Panc1 (cell line): ENCODE measurements at regions not wholly inside any gene's neighbourhood (a gene's known extent, or its start where the extent isn't known, plus 50 kb on each side); places are given as distances from the start of the nearest gene placed in this dataset.

Experiments
- ATAC-seq: fragments of 200-7000 bp; cut with Tn5 transposase; 2 replicates; pipeline ENCODE4 v1.9.1; 2020; ENCODE audit warnings: mild to moderate bottlenecking, moderate library complexity
- BruUV-seq: library from RNA; stranded (reverse); fragments of 400-500 nt; replicated peaks from 2 replicates; lab custom pipeline; 2021; lab: Mats Ljungman, UMichigan
- CTCF ChIA-PET: fragments of 300-600 bp; sonication (Branson Sonifier 250); formaldehyde crosslinking; loops from one replicate; lab custom pipeline; 2022; ENCODE audit warnings: antibody characterized with exemption; lab: Charles Lee
- POLR2A ChIA-PET: fragments of 300-600 bp; sonication (Branson Sonifier 250); formaldehyde crosslinking; loops from one replicate; lab custom pipeline; 2022; ENCODE audit warnings: antibody characterized with exemption; lab: Charles Lee
- DNase-seq: peaks from one replicate; pipeline ENCODE4 v3.0.0-alpha.2; 2010; ENCODE audit warnings: low read depth, low spot score
- H3K27ac ChIP-seq: 2 replicates; pipeline ENCODE4 v1.5.1; 2011; ENCODE audit warnings: mild to moderate bottlenecking, low read length, inconsistent platforms
- H3K27me3 ChIP-seq: fragments of 200-500 bp; sonication (Bioruptor generic); 2 replicates; pipeline ENCODE4 v1.6.0; 2014; ENCODE audit warnings: low read length, inconsistent platforms; ENCODE audit not compliant: control insufficient read depth, insufficient read depth
- H3K36me3 ChIP-seq: fragments of 200-500 bp; sonication (Bioruptor generic); 2 replicates; pipeline ENCODE4 v1.5.1; 2014; ENCODE audit warnings: inconsistent platforms, mild to moderate bottlenecking, low read length, moderate library complexity; ENCODE audit not compliant: control insufficient read depth, insufficient read depth
- H3K4me1 ChIP-seq: 2 replicates; pipeline ENCODE4 v1.5.1; 2011; ENCODE audit warnings: inconsistent platforms, mild to moderate bottlenecking, low read length, moderate library complexity; ENCODE audit not compliant: control insufficient read depth, insufficient read depth
- H3K4me3 ChIP-seq, 2 experiments: 2 replicates each; pipeline ENCODE4 v1.5.1; 2011 to 2012; ENCODE audit warnings: low read depth in 2 of 2, low read length in 2 of 2, mild to moderate bottlenecking in 2 of 2, inconsistent platforms in 1 of 2, moderate library complexity in 1 of 2
- H3K9me3 ChIP-seq: fragments of 200-500 bp; sonication (Bioruptor generic); 2 replicates; pipeline ENCODE4 v1.5.1; 2014; ENCODE audit warnings: low read depth, mild to moderate bottlenecking, inconsistent platforms, low read length, moderate library complexity; ENCODE audit not compliant: control insufficient read depth, insufficient read depth
- POLR2AphosphoS5 ChIP-seq: IDR thresholded peaks from 2 replicates; pipeline ENCODE4 v1.6.1; 2012; ENCODE audit warnings: mild to moderate bottlenecking, low read depth, low read length, moderate library complexity
- SIN3A ChIP-seq: IDR thresholded peaks from 2 replicates; pipeline ENCODE4 v1.6.1; 2012; ENCODE audit warnings: low read depth, mild to moderate bottlenecking, low read length, moderate library complexity, borderline replicate concordance; ENCODE audit not compliant: insufficient read depth
- TCF7L2 ChIP-seq: IDR thresholded peaks from 2 replicates; pipeline ENCODE4 v1.6.1; 2011; ENCODE audit warnings: mild to moderate bottlenecking, low read depth, low read length, inconsistent platforms
- in situ Hi-C: cut with HindIII; loops from 2 replicates; pipeline ENCODE4 v1.10.0; 2016; ENCODE audit warnings: low sequenced_read_pairs, low pct_unique_long_range_greater_than_20kb
- intact Hi-C: fragments of 100-400 bp; cut with micrococcal nuclease; formaldehyde crosslinking; loops from one replicate; pipeline ENCODE4 v1.10.0; 2022; ENCODE audit not compliant: unreplicated experiment
- TF ChIP-seq, protein P1 (sequence below): fragments of 450-650 bp; IDR thresholded peaks from 2 replicates; pipeline ENCODE4 v1.5.1; 2017; ENCODE audit warnings: mild to moderate bottlenecking
- TF ChIP-seq, protein P2 (sequence below), 2 experiments: IDR thresholded peaks; 2 replicates each; pipeline ENCODE4 v1.6.1; 2011 to 2012; ENCODE audit warnings: low read depth in 2 of 2, control low read depth in 1 of 2, low read length in 1 of 2, mild to moderate bottlenecking in 1 of 2, moderate library complexity in 1 of 2; ENCODE audit not compliant: insufficient read depth in 1 of 2

DNA sequence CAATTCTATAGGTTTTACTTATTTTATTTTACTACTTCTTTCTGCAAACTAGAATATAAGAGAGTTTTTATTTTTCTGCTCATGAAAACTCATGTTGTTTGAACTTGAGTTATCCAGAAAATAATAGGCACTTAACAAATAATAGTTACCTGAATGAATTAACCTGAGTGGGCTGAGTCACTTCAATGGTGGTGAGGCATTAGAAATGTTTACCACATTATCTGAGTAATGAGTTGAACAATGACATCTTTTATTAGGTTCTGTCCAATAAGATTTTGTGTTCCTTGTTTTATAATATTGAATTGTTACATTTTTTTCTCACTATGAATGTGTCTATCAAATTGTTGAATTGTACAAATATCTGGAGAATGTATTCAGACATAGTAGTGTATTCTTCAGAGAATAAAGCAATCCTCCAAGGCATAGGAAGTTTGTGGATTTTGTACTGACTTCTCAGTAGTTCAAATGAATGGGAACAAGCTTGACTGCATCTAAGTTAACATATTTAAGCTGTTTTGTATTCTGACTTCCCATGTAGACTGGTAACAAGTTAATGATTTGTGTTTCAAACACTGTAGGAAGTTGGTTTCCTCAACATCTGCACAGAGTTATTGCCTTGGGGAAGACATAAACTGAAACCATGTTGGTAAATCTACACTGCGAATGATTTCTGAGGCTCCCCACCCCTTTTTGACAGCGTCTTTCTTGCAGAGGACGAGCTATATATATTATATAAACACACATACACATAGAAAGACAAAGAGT lies 1808.9 kb upstream of the TENM3 start:
- H3K4me1 ChIP-seq: no peaks in the 10 kb centered on the region
- no peak overlapping the region for H3K4me3 ChIP-seq
- intact Hi-C loops: no loop called here
- no peaks in the 10 kb centered on the region for H3K36me3 ChIP-seq
- TF ChIP-seq, protein P1, sequence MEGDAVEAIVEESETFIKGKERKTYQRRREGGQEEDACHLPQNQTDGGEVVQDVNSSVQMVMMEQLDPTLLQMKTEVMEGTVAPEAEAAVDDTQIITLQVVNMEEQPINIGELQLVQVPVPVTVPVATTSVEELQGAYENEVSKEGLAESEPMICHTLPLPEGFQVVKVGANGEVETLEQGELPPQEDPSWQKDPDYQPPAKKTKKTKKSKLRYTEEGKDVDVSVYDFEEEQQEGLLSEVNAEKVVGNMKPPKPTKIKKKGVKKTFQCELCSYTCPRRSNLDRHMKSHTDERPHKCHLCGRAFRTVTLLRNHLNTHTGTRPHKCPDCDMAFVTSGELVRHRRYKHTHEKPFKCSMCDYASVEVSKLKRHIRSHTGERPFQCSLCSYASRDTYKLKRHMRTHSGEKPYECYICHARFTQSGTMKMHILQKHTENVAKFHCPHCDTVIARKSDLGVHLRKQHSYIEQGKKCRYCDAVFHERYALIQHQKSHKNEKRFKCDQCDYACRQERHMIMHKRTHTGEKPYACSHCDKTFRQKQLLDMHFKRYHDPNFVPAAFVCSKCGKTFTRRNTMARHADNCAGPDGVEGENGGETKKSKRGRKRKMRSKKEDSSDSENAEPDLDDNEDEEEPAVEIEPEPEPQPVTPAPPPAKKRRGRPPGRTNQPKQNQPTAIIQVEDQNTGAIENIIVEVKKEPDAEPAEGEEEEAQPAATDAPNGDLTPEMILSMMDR: no peak
- TF ChIP-seq SIN3A (no peak), TCF7L2 (no peak), POLR2AphosphoS5 (no peak)
- TF ChIP-seq, protein P2, sequence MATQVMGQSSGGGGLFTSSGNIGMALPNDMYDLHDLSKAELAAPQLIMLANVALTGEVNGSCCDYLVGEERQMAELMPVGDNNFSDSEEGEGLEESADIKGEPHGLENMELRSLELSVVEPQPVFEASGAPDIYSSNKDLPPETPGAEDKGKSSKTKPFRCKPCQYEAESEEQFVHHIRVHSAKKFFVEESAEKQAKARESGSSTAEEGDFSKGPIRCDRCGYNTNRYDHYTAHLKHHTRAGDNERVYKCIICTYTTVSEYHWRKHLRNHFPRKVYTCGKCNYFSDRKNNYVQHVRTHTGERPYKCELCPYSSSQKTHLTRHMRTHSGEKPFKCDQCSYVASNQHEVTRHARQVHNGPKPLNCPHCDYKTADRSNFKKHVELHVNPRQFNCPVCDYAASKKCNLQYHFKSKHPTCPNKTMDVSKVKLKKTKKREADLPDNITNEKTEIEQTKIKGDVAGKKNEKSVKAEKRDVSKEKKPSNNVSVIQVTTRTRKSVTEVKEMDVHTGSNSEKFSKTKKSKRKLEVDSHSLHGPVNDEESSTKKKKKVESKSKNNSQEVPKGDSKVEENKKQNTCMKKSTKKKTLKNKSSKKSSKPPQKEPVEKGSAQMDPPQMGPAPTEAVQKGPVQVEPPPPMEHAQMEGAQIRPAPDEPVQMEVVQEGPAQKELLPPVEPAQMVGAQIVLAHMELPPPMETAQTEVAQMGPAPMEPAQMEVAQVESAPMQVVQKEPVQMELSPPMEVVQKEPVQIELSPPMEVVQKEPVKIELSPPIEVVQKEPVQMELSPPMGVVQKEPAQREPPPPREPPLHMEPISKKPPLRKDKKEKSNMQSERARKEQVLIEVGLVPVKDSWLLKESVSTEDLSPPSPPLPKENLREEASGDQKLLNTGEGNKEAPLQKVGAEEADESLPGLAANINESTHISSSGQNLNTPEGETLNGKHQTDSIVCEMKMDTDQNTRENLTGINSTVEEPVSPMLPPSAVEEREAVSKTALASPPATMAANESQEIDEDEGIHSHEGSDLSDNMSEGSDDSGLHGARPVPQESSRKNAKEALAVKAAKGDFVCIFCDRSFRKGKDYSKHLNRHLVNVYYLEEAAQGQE (IDR thresholded peaks at IDR 0.05; ENCODE audit: insufficient read depth in 1 of 2, low read depth in 2 of 2, low read length in 1 of 2): no peak
- no peak for DNase-seq
- ATAC-seq: no peak
- H3K9me3 ChIP-seq: no peaks in the 10 kb centered on the region
- BruUV-seq: no TSS peak
- CTCF ChIA-PET: no interaction called here
- no peak overlapping the region for H3K27ac ChIP-seq
- POLR2A ChIA-PET: no interaction called here
- no peaks in the 10 kb centered on the region for H3K27me3 ChIP-seq
- in situ Hi-C loops: no loop called here

DNA sequence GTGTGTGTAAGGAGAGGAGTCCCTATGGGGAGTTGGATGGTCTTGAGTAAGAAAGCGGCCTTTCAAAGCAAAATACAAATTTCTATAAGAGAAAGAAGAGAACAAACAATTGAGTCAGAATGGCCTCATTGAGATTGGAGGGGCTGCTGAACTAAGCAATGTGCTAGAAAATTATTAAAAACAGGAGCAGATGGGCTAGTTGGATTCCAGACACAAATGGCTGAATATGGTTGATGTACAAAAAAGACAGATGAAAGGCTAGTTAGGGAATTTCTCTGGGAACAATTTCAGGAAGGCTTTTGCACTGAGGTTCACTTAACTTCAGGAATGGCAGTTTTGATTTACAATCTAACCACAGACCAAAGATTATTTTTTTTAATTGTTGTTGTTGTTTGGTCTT lies 1806.8 kb upstream of the TENM3 start:
- intact Hi-C loops: no loop called here
- POLR2A ChIA-PET: no interaction called here

More for the DNA sequence above, 1806.8 kb upstream of the TENM3 start:
- Histone ChIP-seq H3K27me3 (no peaks in the 10 kb centered on the region), H3K27ac (no peak overlapping the region), H3K4me3 (no peak overlapping the region), H3K4me1 (no peaks in the 10 kb centered on the region), H3K9me3 (no peaks in the 10 kb centered on the region), H3K36me3 (no peaks in the 10 kb centered on the region)
- TF ChIP-seq, protein P1: no peak
- TF ChIP-seq, protein P2 (IDR thresholded peaks at IDR 0.05; ENCODE audit: insufficient read depth in 1 of 2, low read depth in 2 of 2, low read length in 1 of 2): no peak
- TF ChIP-seq TCF7L2 (no peak), SIN3A (no peak), POLR2AphosphoS5 (no peak)
- CTCF ChIA-PET: no interaction called here
- no TSS peak for BruUV-seq
- ATAC-seq (no peak), DNase-seq (no peak)
- in situ Hi-C loops: no loop called here
